ENCODE measurements at regions not wholly inside any gene's neighbourhood (a gene's known extent, or its start where the extent isn't known, plus 50 kb on each side); places are given as distances from the start of the nearest gene placed in this dataset.

- ATAC-seq (no peak), DNase-seq (no peak)
- intact Hi-C loops (cut with DNase I) = no loop called here
Measured at GRCh38 chr5:31137676-31138075, 55.8 kb upstream of the CDH6 start.

GRCh38 chr5:31135542-31135941 is 57.9 kb upstream of the CDH6 start:
- DNase-seq (no peak), ATAC-seq (no peak)
- intact Hi-C loops (cut with DNase I) = no loop called here

- ATAC-seq (no peak), DNase-seq (no peak)
- intact Hi-C loops (cut with DNase I) = no loop called here
Measured at GRCh38 chr5:31133488-31133887, 60.0 kb upstream of the CDH6 start.

GRCh38 chr5:31131381-31131891 is 62.0 kb upstream of the CDH6 start:
- intact Hi-C loops (cut with DNase I) = no loop called here

GRCh38 chr5:31130676-31131075 is 62.8 kb upstream of the CDH6 start:
- intact Hi-C loops (cut with DNase I) = no loop called here
- no peak for DNase-seq
- ATAC-seq = no peak

More at GRCh38 chr5:31131381-31131891, 62.0 kb upstream of the CDH6 start:
- no peak for DNase-seq
- ATAC-seq = no peak

GRCh38 chr5:31124651-31125305 is 68.7 kb upstream of the CDH6 start:
- ATAC-seq (no peak), DNase-seq (no peak)
- intact Hi-C loops (cut with DNase I) = no loop called here

- intact Hi-C loops (cut with DNase I) = no loop called here
- no peak for ATAC-seq
- no peak for DNase-seq
Measured at GRCh38 chr5:31124026-31124425, 69.5 kb upstream of the CDH6 start.

- intact Hi-C loops (cut with DNase I) = no loop called here
- DNase-seq = no peak
- ATAC-seq = no peak
Measured at GRCh38 chr5:31122998-31123951, 70.2 kb upstream of the CDH6 start.

- no peak for ATAC-seq
- intact Hi-C loops (cut with DNase I) = no loop called here
- no peak for DNase-seq
Measured at GRCh38 chr5:31121224-31121623, 72.3 kb upstream of the CDH6 start.

- intact Hi-C loops (cut with DNase I) = no loop called here
- no peak for DNase-seq
- no peak for ATAC-seq
Measured at GRCh38 chr5:31120642-31120948, 72.9 kb upstream of the CDH6 start.

- ATAC-seq = no peak
- DNase-seq = no peak
- intact Hi-C loops (cut with DNase I) = no loop called here
Measured at GRCh38 chr5:31119938-31120641, 73.4 kb upstream of the CDH6 start.

- no peak for ATAC-seq
- intact Hi-C loops (cut with DNase I) = no loop called here
- DNase-seq = no peak
Measured at GRCh38 chr5:31116466-31117031, 76.9 kb upstream of the CDH6 start.

GRCh38 chr5:31114817-31115216 is 78.7 kb upstream of the CDH6 start:
- no peak for ATAC-seq
- DNase-seq = no peak
- intact Hi-C loops (cut with DNase I) = no loop called here

GRCh38 chr5:31113666-31114350 is 79.7 kb upstream of the CDH6 start:
- intact Hi-C loops (cut with DNase I) = no loop called here
- ATAC-seq = no peak
- no peak for DNase-seq

- intact Hi-C loops (cut with DNase I) = no loop called here
- DNase-seq = no peak
- ATAC-seq = no peak
Measured at GRCh38 chr5:31113101-31113500, 80.4 kb upstream of the CDH6 start.

- ATAC-seq (peak in 1 of 2 donors; percentile 49), DNase-seq (no peak)
- intact Hi-C loops (cut with DNase I) = no loop called here
Measured at GRCh38 chr5:31107091-31107518, 86.4 kb upstream of the CDH6 start.

- DNase-seq = no peak
- ATAC-seq = peak in 1 of 2 donors; percentile 48
- intact Hi-C loops (cut with DNase I) = no loop called here
Measured at GRCh38 chr5:31106691-31107090, 86.8 kb upstream of the CDH6 start.

GRCh38 chr5:31106278-31106677 is 87.2 kb upstream of the CDH6 start:
- intact Hi-C loops (cut with DNase I) = no loop called here
- no peak for DNase-seq
- no peak for ATAC-seq

- intact Hi-C loops (cut with DNase I) = no loop called here
- DNase-seq = no peak
- ATAC-seq = no peak
Measured at GRCh38 chr5:31104775-31105174, 88.7 kb upstream of the CDH6 start.

Data from left cardiac atrium (tissue), 4 donors.